ENCODE measurements at regions not wholly inside any gene's neighbourhood (a gene's known extent, or its start where the extent isn't known, plus 50 kb on each side); places are given as distances from the start of the nearest gene placed in this dataset.

DNA sequence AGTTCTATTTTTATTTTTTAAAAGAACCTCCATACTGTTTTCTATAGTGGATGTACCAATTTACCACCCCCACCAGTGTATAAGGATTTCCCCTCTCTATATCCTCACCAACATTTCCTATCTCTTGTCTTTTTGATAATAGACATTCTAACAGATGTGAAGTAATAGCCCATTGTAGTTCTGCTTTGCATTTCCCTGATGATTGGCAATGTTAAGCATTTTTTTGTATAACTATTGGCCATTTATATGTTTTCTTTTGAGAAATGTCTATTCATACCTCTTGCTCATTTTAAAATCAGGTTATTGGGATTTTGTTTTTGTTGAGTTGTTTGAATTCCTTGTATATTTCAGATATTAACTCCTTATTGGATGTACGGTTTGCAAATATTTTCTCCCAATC lies 251.1 kb upstream of the HTR2C start:
- intact Hi-C loops (cut with DNase I) = no loop called here
- no peak for DNase-seq

DNA sequence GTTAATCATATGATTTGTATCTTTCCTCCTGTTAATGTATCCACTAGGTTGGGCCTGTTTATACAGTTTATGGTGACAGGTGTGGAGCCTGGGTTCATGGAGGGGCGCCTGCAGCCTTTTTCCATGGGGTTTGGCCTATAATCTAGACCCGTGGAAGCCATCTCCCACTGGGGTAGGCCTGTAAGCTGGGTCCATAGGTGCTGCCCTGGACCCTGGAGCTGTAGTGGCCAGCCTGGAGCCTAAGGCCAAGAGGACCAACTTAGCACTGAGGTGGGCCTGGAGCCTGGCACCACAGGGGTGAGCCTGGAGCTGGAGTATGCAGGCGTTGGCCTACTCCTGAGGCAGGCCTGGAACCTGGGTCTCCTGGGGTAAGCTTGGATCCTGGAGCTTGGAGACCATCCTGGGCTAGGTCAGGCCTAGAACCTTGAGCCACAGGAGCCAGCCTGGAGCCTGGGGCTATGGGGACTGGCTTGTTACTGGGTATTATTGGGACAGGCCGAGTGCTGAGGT lies 249.4 kb upstream of the HTR2C start:
- intact Hi-C loops (cut with DNase I) = no loop called here
- no peak for DNase-seq

DNA sequence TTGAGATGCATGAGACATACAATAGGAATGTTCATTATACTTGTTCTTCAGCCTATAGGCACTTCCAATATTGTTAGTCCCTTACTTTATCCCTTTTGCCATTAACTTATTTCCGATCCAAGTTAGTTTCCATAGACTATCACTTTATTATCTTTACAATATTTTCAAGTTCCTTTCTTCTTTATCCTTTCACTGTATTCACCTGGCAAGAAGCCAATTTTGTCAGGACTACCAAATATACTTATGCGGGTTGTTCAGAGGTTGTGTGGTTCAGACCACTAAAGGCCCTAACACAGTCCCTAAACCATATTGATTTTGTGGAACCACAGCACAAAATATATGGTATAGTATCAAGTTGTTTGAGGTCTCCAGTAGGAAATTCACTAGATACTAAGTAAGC lies 245.0 kb upstream of the HTR2C start:
- intact Hi-C loops (cut with DNase I) = no loop called here
- no peak for DNase-seq

DNA sequence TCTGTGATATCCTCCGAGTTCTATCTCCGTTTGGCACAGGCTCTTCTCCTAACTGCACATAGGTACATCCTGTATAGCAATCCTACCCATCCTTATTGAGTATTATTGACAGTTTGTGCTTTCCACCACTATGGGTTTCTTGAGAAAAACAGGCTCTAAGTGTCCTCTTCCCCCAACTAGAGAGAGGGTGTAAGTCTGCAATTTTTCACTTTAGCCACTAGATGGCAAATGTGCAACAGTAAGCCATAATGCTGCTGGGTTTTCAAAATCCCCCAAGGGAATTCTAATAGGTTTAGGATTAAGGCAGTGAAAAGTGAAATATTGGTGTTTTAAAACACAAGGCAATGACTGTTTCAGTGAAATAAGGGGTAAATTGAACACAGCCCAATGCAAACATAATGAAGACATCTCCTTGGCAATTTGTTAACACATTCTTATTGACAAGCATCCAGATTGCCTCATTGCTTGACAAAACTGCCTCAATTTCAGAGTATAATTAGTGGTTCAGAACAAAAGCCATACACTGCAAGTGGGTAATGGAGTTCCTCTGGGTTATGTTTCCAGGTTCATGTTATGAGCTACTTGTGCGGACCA lies 239.0 kb upstream of the HTR2C start:
- DNase-seq = peak in 3 of 42 donors; percentile 0 to 3 (median 1)

DNA sequence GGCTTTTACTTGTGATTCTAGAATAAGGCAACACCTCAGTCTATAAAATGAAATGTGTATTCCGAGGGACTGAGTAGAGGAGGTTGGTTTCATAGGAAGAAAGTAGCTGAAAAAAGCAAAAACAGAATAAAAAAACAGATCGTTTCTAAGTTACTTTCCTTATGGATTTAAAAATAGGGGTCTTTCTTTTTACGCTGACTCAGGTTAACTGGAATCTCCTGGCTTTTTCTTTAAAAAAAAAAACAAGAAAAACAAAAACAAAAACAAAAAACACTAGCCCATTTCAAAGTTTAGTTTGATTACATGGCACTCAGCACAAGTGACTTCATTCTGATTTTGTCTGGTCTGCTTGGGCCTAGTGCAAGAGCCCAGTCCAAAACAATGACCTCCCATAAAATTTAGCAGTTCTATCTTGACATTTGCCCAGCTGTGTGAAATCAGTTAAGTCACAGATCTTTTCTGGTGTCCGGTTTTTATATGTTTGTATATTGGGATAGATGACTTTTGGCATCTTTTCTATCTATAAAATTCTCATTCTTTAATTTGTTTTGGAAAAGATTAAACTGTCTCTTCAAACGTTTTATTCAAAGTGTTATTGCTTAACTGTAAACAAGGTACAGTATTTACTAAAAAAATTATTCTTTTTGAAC lies 222.7 kb upstream of the HTR2C start:
- intact Hi-C loops (cut with DNase I) = no loop called here
- no peak for DNase-seq

More for the DNA sequence above, 239.0 kb upstream of the HTR2C start:
- intact Hi-C loops (cut with DNase I) = no loop called here

DNA sequence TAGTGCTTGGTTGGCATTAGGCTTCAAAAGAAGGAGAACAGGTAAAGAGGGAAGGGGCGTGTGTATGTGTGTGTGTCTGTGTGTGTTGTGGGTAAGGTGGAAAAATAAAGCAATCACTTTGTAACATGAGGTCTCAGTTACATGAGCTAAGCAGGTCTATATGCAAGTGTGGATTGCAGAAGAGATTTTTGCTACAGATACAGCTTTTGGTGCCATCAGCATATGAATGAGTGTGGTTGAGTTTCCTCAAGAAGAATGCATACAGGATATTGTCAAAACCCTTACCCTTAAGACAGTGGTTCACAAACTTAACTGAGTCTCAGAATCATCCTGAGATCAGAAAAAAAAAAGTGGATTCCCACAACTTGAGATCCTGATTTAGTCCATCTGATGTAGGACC lies 220.5 kb upstream of the HTR2C start:
- DNase-seq = no peak
- intact Hi-C loops (cut with DNase I) = no loop called here

DNA sequence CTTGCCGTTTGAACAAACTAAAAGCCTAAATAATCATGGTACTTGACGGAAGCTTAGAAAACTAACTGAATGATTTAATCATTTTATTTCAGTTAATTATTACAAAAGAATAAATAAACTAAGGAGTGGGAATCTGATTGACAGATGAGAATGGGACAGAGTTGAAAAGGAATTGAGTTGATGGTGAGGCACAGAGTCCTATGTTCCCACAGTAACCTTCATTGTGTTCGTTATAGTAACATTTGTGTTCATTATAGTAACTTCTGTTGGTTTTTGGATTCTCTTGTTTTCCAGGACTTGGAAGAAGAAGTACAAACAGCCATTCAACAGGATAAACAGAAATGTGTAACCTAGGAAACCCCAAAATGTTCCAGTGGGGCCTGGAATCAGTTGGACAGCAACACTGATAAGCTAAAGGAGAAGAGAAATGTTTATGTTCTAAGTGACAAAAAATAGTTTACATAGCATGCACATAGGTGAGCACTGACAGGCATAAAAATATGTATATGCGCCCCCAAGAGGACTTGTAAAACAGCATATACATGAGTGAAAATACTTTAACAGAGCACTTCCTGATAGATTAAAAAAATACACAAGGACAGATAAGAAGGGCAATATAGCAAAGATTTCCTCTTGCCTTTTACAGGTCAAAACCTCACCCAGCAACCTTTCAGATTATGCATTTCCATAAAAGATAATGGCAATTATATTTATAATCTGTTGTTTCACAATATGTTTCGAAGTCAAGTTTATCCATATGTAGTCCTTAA lies 218.6 kb upstream of the HTR2C start:
- DNase-seq = no peak
- intact Hi-C loops (cut with DNase I) = no loop called here

DNA sequence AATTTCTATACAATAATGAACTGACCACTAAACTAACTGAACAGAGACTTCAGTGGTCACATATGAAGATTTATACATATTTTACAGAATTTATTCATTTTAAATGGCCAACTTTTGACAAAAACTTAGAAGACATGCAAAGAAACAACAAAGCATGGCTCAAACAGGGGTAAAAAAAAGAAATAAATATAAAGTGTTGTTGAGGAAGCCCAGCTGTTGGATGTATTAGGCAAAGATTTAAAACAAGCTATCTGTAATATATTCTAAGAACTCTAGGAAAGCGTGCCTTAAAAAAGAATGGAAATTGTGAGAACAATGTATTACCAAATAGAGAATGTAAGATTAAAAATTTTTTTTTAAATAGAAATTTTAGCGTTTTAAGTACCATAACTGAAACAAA lies 210.9 kb upstream of the HTR2C start:
- DNase-seq = no peak
- intact Hi-C loops (cut with DNase I) = no loop called here

DNA sequence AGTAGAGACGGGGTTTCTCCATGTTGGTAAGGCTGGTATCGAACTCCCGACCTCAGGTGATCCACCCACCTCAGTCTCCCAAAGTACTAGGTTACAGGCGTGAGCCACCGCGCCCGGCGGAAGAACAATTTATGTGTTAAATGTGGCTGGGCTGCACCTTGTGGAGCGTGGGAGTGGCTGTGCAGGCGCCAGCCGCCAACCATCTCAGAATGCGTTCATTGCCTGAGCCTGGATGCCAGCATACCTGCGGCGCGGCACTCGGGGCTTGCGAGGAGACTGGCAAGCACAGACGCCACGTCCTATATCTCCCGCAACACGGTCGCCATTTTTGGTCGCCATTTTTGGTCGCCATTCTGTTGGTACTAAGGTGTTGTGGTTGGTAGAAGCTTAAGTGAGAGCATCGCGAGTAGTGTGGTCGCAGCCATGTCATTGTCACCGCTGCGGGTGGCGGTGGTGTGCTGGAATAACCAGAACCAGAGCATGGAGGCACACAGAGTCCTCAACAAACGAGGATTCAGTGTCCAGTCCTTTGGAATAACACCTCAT lies 193.6 kb upstream of the HTR2C start:
- intact Hi-C loops (cut with DNase I) = no loop called here
- DNase-seq = no peak
